Panc1 (cell line): ENCODE measurements at regions not wholly inside any gene's neighbourhood (a gene's known extent, or its start where the extent isn't known, plus 50 kb on each side); places are given as distances from the start of the nearest gene placed in this dataset.

Experiments used
- CTCF ChIP-seq: fragments of 450-650 bp; IDR thresholded peaks from 2 replicates; pipeline ENCODE4 v1.5.1; 2017; ENCODE audit warnings: mild to moderate bottlenecking
- POLR2AphosphoS5 ChIP-seq: IDR thresholded peaks from 2 replicates; pipeline ENCODE4 v1.6.1; 2012; ENCODE audit warnings: mild to moderate bottlenecking, low read depth, low read length, moderate library complexity
- SIN3A ChIP-seq: IDR thresholded peaks from 2 replicates; pipeline ENCODE4 v1.6.1; 2012; ENCODE audit warnings: low read depth, mild to moderate bottlenecking, low read length, moderate library complexity, borderline replicate concordance; ENCODE audit not compliant: insufficient read depth
- TF ChIP-seq, protein P1 (sequence below), 2 experiments: IDR thresholded peaks; 2 replicates each; pipeline ENCODE4 v1.6.1; 2011 to 2012; ENCODE audit warnings: low read depth in 2 of 2, control low read depth in 1 of 2, low read length in 1 of 2, mild to moderate bottlenecking in 1 of 2, moderate library complexity in 1 of 2; ENCODE audit not compliant: insufficient read depth in 1 of 2

- TF ChIP-seq CTCF (no peak), POLR2AphosphoS5 (no peak), SIN3A (no peak)
- TF ChIP-seq, protein P1, sequence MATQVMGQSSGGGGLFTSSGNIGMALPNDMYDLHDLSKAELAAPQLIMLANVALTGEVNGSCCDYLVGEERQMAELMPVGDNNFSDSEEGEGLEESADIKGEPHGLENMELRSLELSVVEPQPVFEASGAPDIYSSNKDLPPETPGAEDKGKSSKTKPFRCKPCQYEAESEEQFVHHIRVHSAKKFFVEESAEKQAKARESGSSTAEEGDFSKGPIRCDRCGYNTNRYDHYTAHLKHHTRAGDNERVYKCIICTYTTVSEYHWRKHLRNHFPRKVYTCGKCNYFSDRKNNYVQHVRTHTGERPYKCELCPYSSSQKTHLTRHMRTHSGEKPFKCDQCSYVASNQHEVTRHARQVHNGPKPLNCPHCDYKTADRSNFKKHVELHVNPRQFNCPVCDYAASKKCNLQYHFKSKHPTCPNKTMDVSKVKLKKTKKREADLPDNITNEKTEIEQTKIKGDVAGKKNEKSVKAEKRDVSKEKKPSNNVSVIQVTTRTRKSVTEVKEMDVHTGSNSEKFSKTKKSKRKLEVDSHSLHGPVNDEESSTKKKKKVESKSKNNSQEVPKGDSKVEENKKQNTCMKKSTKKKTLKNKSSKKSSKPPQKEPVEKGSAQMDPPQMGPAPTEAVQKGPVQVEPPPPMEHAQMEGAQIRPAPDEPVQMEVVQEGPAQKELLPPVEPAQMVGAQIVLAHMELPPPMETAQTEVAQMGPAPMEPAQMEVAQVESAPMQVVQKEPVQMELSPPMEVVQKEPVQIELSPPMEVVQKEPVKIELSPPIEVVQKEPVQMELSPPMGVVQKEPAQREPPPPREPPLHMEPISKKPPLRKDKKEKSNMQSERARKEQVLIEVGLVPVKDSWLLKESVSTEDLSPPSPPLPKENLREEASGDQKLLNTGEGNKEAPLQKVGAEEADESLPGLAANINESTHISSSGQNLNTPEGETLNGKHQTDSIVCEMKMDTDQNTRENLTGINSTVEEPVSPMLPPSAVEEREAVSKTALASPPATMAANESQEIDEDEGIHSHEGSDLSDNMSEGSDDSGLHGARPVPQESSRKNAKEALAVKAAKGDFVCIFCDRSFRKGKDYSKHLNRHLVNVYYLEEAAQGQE (IDR thresholded peaks at IDR 0.05; ENCODE audit: insufficient read depth in 1 of 2, low read depth in 2 of 2, low read length in 1 of 2), result no peak
These were observed 181.1 kb downstream of the CTTN start for GRCh38 chr11:70579316-70579955.
